H1 (cell line): ENCODE measurements at regions not wholly inside any gene's neighbourhood (a gene's known extent, or its start where the extent isn't known, plus 50 kb on each side); places are given as distances from the start of the nearest gene placed in this dataset.

ENCODE experiments used
- CTCF ChIA-PET: fragments of 300-600 bp; sonication (Branson Sonifier 250); formaldehyde crosslinking; loops from one replicate; lab custom pipeline; 2021; ENCODE audit not compliant: partially characterized antibody; lab: Charles Lee
- POLR2A ChIA-PET: fragments of 300-600 bp; sonication (Branson Sonifier 250); formaldehyde crosslinking; loops from one replicate; lab custom pipeline; 2021; ENCODE audit warnings: inconsistent platforms; ENCODE audit not compliant: partially characterized antibody; lab: Charles Lee
- DNase-seq, 2 experiments: peaks; one replicate each; pipeline versions ENCODE4 v3.0.0 to v3.0.0-alpha.2; 2010 to 2022; ENCODE audit warnings: low spot score in 2 of 2, low read depth in 1 of 2, mixed read lengths in 1 of 2
- FAIRE-seq: peaks from 2 replicates; lab custom pipeline; 2011; peaks lifted over from hg19 to GRCh38; lab: Jason Lieb, UNC
- H2AFZ ChIP-seq: 2 replicates; pipeline ENCODE4 v1.8.1; 2012; ENCODE audit warnings: low read length, inconsistent platforms
- H2AK5ac ChIP-seq: 2 replicates; pipeline ENCODE4 v1.6.1; 2013; ENCODE audit warnings: low read depth, low read length
- H2BK120ac ChIP-seq: replicated peaks from 2 replicates; pipeline ENCODE3; 2013; ENCODE audit warnings: low read depth, low read length, inconsistent platforms
- H2BK12ac ChIP-seq: 2 replicates; pipeline ENCODE4 v1.6.1; 2013; ENCODE audit warnings: low read depth, low read length
- H2BK15ac ChIP-seq: 2 replicates; pipeline ENCODE4 v1.6.1; 2013; ENCODE audit warnings: low read length
- H2BK20ac ChIP-seq: 2 replicates; pipeline ENCODE4 v1.6.1; 2013; ENCODE audit warnings: low read length
- H2BK5ac ChIP-seq: 2 replicates; pipeline ENCODE4 v1.6.1; 2013; ENCODE audit warnings: low read depth, low read length
- H3K14ac ChIP-seq: 2 replicates; pipeline ENCODE4 v1.6.1; 2013; ENCODE audit warnings: inconsistent platforms; ENCODE audit not compliant: insufficient read length
- H3K18ac ChIP-seq: 2 replicates; pipeline ENCODE4 v1.6.1; 2013; ENCODE audit warnings: low read length; ENCODE audit errors: extremely low read depth
- H3K23ac ChIP-seq: 2 replicates; pipeline ENCODE4 v1.6.1; 2013; ENCODE audit warnings: inconsistent platforms; ENCODE audit not compliant: insufficient read length
- H3K23me2 ChIP-seq: 2 replicates; pipeline ENCODE4 v1.6.1; 2013; ENCODE audit warnings: low read depth, low read length
- H3K27ac ChIP-seq: 2 replicates; pipeline ENCODE4 v1.6.1; 2011; ENCODE audit warnings: low read depth, low read length, inconsistent platforms
- H3K27me3 ChIP-seq, 4 experiments: replicated peaks in 1 of 4; 1 replicate in 1 of 4; 2 replicates in 3 of 4; pipeline versions ENCODE4 v1.6.1 to v1.8.1; 2011 to 2013; ENCODE audit warnings: low read length in 3 of 4, mild to moderate bottlenecking in 3 of 4, inconsistent platforms in 2 of 4, mixed read lengths in 2 of 4, moderate library complexity in 1 of 4; ENCODE audit not compliant: control insufficient read depth in 3 of 4, insufficient read depth in 3 of 4; ENCODE audit errors: extremely low read depth in 1 of 4
- H3K36me3 ChIP-seq, 4 experiments: 2 replicates each; pipeline versions ENCODE4 v1.6.1 to v1.8.1; 2011 to 2013; ENCODE audit warnings: mild to moderate bottlenecking in 4 of 4, low read length in 3 of 4, moderate library complexity in 2 of 4, control low read depth in 1 of 4, inconsistent platforms in 1 of 4; ENCODE audit not compliant: insufficient read depth in 4 of 4, control insufficient read depth in 2 of 4
- H3K4ac ChIP-seq: replicated peaks from 2 replicates; pipeline ENCODE3; 2013; ENCODE audit warnings: low read length, low read depth, mixed read lengths, inconsistent platforms; ENCODE audit not compliant: insufficient read length
- H3K4me1 ChIP-seq, 4 experiments: replicated peaks in 1 of 4; 1 replicate in 1 of 4; 2 replicates in 3 of 4; pipeline versions ENCODE4 v1.6.1 to v1.8.1; 2011 to 2013; ENCODE audit warnings: low read length in 3 of 4, inconsistent platforms in 2 of 4, mixed read lengths in 1 of 4; ENCODE audit not compliant: insufficient read depth in 4 of 4, control insufficient read depth in 3 of 4
- H3K4me2 ChIP-seq, 2 experiments: 2 replicates each; pipeline versions ENCODE4 v1.6.1 to v1.8.1; 2011 to 2013; ENCODE audit warnings: low read depth in 2 of 2, low read length in 2 of 2, control low read depth in 1 of 2, inconsistent platforms in 1 of 2, mild to moderate bottlenecking in 1 of 2; ENCODE audit not compliant: insufficient read depth in 1 of 2
- H3K4me3 ChIP-seq, 4 experiments: fragments of 200-600, 300-600 bp in 1 of 4; sonication (generic), shearing (Covaris generic), sonication (Bioruptor Twin) in 1 of 4; 2 replicates each; pipeline versions ENCODE4 v1.5.1 to v1.8.1; 2011 to 2016; ENCODE audit warnings: low read length in 4 of 4, low read depth in 3 of 4, control low read depth in 2 of 4, inconsistent platforms in 2 of 4, mild to moderate bottlenecking in 2 of 4, mixed read lengths in 1 of 4, moderate library complexity in 1 of 4; ENCODE audit not compliant: insufficient read depth in 2 of 4; ENCODE audit errors: extremely low read depth in 1 of 4
- H3K56ac ChIP-seq: replicated peaks from 2 replicates; pipeline ENCODE3; 2013; ENCODE audit warnings: low read depth, mild to moderate bottlenecking, mixed read lengths, low read length, inconsistent platforms; ENCODE audit not compliant: insufficient read length
- H3K79me1 ChIP-seq: 2 replicates; pipeline ENCODE4 v1.6.1; 2013; ENCODE audit warnings: low read depth, low read length, control low read depth
- H3K79me2 ChIP-seq, 2 experiments: 2 replicates each; pipeline versions ENCODE4 v1.6.1 to v1.8.1; 2012 to 2013; ENCODE audit warnings: low read length in 2 of 2, mild to moderate bottlenecking in 2 of 2, inconsistent platforms in 1 of 2; ENCODE audit not compliant: insufficient read depth in 2 of 2, control insufficient read depth in 1 of 2
- H3K9ac ChIP-seq, 4 experiments: replicated peaks in 1 of 4; 1 replicate in 1 of 4; 2 replicates in 3 of 4; pipeline versions ENCODE4 v1.6.1 to v1.8.1; 2011 to 2013; ENCODE audit warnings: low read depth in 3 of 4, low read length in 3 of 4, control low read depth in 2 of 4, mild to moderate bottlenecking in 2 of 4, moderate library complexity in 2 of 4, inconsistent platforms in 1 of 4; ENCODE audit errors: extremely low read depth in 1 of 4
- H3K9me3 ChIP-seq, 2 experiments: 2 replicates each; pipeline versions ENCODE4 v1.6.1 to v1.8.1; 2012 to 2013; ENCODE audit warnings: mild to moderate bottlenecking in 2 of 2, moderate library complexity in 2 of 2, control low read depth in 1 of 2, inconsistent platforms in 1 of 2, low read depth in 1 of 2, low read length in 1 of 2, mixed read lengths in 1 of 2; ENCODE audit not compliant: insufficient read depth in 2 of 2
- H4K20me1 ChIP-seq, 2 experiments: replicated peaks in 1 of 2; 2 replicates each; pipeline versions ENCODE3 to v1.8.1; 2011 to 2013; ENCODE audit warnings: inconsistent platforms in 2 of 2, low read length in 2 of 2, mild to moderate bottlenecking in 1 of 2; ENCODE audit not compliant: insufficient read depth in 2 of 2, control insufficient read depth in 1 of 2
- H4K5ac ChIP-seq: 2 replicates; pipeline ENCODE4 v1.6.1; 2013; ENCODE audit warnings: low read length, low read depth, mixed read lengths, inconsistent platforms; ENCODE audit not compliant: insufficient read length
- H4K8ac ChIP-seq: 2 replicates; pipeline ENCODE4 v1.8.0; 2013; ENCODE audit warnings: mild to moderate bottlenecking, moderate library complexity, low read length, inconsistent platforms; ENCODE audit not compliant: insufficient read depth; ENCODE audit errors: extremely low read depth
- H4K91ac ChIP-seq: replicated peaks from 2 replicates; pipeline ENCODE3; 2013; ENCODE audit warnings: low read length, mixed read lengths, inconsistent platforms; ENCODE audit not compliant: insufficient read length
- CREB1 ChIP-seq: IDR thresholded peaks from 2 replicates; pipeline ENCODE4 v1.6.1; 2012; ENCODE audit warnings: inconsistent platforms
- EGR1 ChIP-seq: IDR thresholded peaks from 2 replicates; pipeline ENCODE4 v1.6.1; 2011; ENCODE audit warnings: low read depth, low read length, borderline replicate concordance
- JUND ChIP-seq: IDR thresholded peaks from 2 replicates; pipeline ENCODE4 v1.6.1; 2011; ENCODE audit warnings: mild to moderate bottlenecking, improper control_type of control experiment, low read length
- KDM1A ChIP-seq: fragments of 200-600, 300-600 bp; sonication (generic); IDR thresholded peaks from 2 replicates; pipeline ENCODE4 v1.7.1; 2016; ENCODE audit warnings: mild to moderate bottlenecking, low read length, borderline replicate concordance
- MAFK ChIP-seq: IDR thresholded peaks from 2 replicates; pipeline ENCODE4 v1.6.1; 2012; ENCODE audit warnings: low read depth, mild to moderate bottlenecking, improper control_type of control experiment, low read length
- POLR2A ChIP-seq, 2 experiments: IDR thresholded peaks; 1 replicate in 1 of 2; 2 replicates in 1 of 2; pipeline ENCODE4 v1.6.1; 2011; ENCODE audit warnings: low read depth in 2 of 2, low read length in 2 of 2, mild to moderate bottlenecking in 2 of 2; ENCODE audit errors: control extremely low read depth in 1 of 2
- RBBP5 ChIP-seq: IDR thresholded peaks from 2 replicates; pipeline ENCODE4 v1.7.1; 2012; ENCODE audit warnings: low read depth, mild to moderate bottlenecking, inconsistent platforms, low read length, moderate library complexity, borderline replicate concordance
- RFX5 ChIP-seq: IDR thresholded peaks from 2 replicates; pipeline ENCODE4 v1.6.1; 2011; ENCODE audit warnings: low read depth, low read length, improper control_type of control experiment, borderline replicate concordance
- RXRA ChIP-seq: IDR thresholded peaks from 2 replicates; pipeline ENCODE4 v1.6.1; 2011; ENCODE audit warnings: low read depth, mild to moderate bottlenecking, low read length, moderate library complexity; ENCODE audit not compliant: insufficient read depth
- SAP30 ChIP-seq: fragments of 300-600 bp; sonication (generic); IDR thresholded peaks from 2 replicates; pipeline ENCODE4 v1.7.1; 2012; ENCODE audit warnings: low read length, moderate library complexity, mild to moderate bottlenecking, inconsistent platforms; ENCODE audit not compliant: insufficient read depth, insufficient replicate concordance
- SIN3A ChIP-seq, 2 experiments: IDR thresholded peaks in 1 of 2; conservative IDR thresholded peaks in 1 of 2; 2 replicates each; pipeline ENCODE4 v1.6.1; 2011 to 2012; ENCODE audit warnings: low read length in 2 of 2, improper control_type of control experiment in 1 of 2, low read depth in 1 of 2, mild to moderate bottlenecking in 1 of 2
- WGBS, 2 experiments: shearing (Covaris generic) in 1 of 2; methylation state at CpG; one replicate each; pipeline versions ENCODE4 v1.1.6 to v1.1.7; 2013 to 2015; ENCODE audit warnings: low lambda C conversion rate in 2 of 2, mixed read lengths in 2 of 2, inconsistent platforms in 1 of 2, low coverage in 1 of 2, missing lambda C conversion rate in 1 of 2; ENCODE audit not compliant: insufficient replicate concordance in 2 of 2, insufficient coverage in 1 of 2, insufficient read length in 1 of 2; ENCODE audit errors: extremely low coverage in 1 of 2, missing lambda C conversion rate in 1 of 2; 5-methylcytosine and 5-hydroxymethylcytosine counted together

DNA sequence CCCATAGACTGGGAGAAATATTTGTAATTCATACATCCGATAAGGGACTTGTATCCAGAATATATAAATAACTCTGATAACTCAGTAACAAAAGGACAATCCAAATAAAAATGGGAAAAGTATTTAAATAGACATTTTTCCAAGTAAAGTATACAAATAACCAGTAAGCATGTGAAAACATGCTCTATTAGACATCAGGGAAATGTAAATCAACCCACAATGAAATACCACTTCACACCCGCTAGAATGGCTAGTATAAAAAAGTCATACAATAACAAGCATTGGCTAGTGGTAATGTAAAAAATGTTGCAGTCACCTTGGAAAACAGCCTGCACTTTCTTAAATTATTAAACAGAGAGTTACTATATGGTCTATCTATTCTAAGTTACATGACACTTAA lies 650.7 kb downstream of the C12orf50 start:
- no peak overlapping the region for H2AK5ac ChIP-seq
- no peaks in the 10 kb centered on the region for H3K27me3 ChIP-seq
- H3K4ac ChIP-seq, result no peak overlapping the region
- no peak overlapping the region for H2AFZ ChIP-seq
- 90% methylated on average over 2 of the region's 2 CpGs; no CpG with 5 or more reads in 1 of the 2 experiments for WGBS, 2 experiments
- no peak for FAIRE-seq
- no peaks in the 10 kb centered on the region for H3K79me2 ChIP-seq
- H3K36me3 ChIP-seq, result no peaks in the 10 kb centered on the region
- no peak overlapping the region for H4K8ac ChIP-seq
- no peak overlapping the region for H3K56ac ChIP-seq
- H4K5ac ChIP-seq, result no peak overlapping the region
- no peak overlapping the region for H2BK15ac ChIP-seq
- no peak overlapping the region for H3K27ac ChIP-seq
- H3K23me2 ChIP-seq, result no peaks in the 10 kb centered on the region
- no peak overlapping the region for H3K18ac ChIP-seq
- ChIA-PET CTCF (interaction anchor here (1.1 kb wide), 1 partner anchor 9 kb away, joined by 3 read pairs; no protein-coding TSS in a partner anchor), POLR2A (no interaction called here)
- no peak overlapping the region for H2BK12ac ChIP-seq
- no peak overlapping the region for H3K23ac ChIP-seq
- H3K9me3 ChIP-seq, result 0 out of 4 replicates have a peak, but pooled peaks cover 0 to 3% of the 10 kb centered on the region in 2 experiments
- no peaks in the 10 kb centered on the region for H3K4me1 ChIP-seq
- H3K14ac ChIP-seq, result no peak overlapping the region
- DNase-seq, result no peak
- H3K79me1 ChIP-seq, result no peaks in the 10 kb centered on the region
- H4K20me1 ChIP-seq, result no peaks in the 10 kb centered on the region
- H4K91ac ChIP-seq, result no peak overlapping the region
- no peak overlapping the region for H2BK5ac ChIP-seq
- no peak overlapping the region for H3K9ac ChIP-seq
- no peak overlapping the region for H2BK20ac ChIP-seq
- H2BK120ac ChIP-seq, result no peak overlapping the region
- no peak overlapping the region for H3K4me2 ChIP-seq
- no peak overlapping the region for H3K4me3 ChIP-seq
- no peak for TF ChIP-seq SAP30
- TF ChIP-seq POLR2A (IDR thresholded peaks at IDR 0.05; ENCODE audit: control extremely low read depth in 1 of 2, low read depth in 2 of 2, low read length in 2 of 2), result no peak
- TF ChIP-seq JUND, result no peak
- TF ChIP-seq RFX5, result no peak
- TF ChIP-seq MAFK, result no peak
- TF ChIP-seq KDM1A, result no peak
- TF ChIP-seq CREB1, result no peak
- no peak for TF ChIP-seq EGR1
- TF ChIP-seq RBBP5, result no peak
- no peak for TF ChIP-seq SIN3A (conservative IDR thresholded peaks at IDR 0.05 in 1 of 2, IDR thresholded peaks at IDR 0.05 in 1 of 2; ENCODE audit: low read depth in 1 of 2, low read length in 2 of 2)
- no peak for TF ChIP-seq RXRA
